Tibial nerve (tissue), 4 donors: ENCODE measurements at regions not wholly inside any gene's neighbourhood (a gene's known extent, or its start where the extent isn't known, plus 50 kb on each side); places are given as distances from the start of the nearest gene placed in this dataset.

Source experiments
- DNase-seq, 2 donors: peaks; one replicate each; pipeline ENCODE4 v3.0.0-alpha.2; 2019; ENCODE audit warnings: low spot score in 2 of 2
- H3K27ac ChIP-seq, 4 donors: fragments of 200-600 bp; sonication (generic) in 3 of 4; one replicate each; pipeline ENCODE4 v1.5.1; 2017 to 2019; ENCODE audit warnings: mild to moderate bottlenecking in 1 of 4
- H3K27me3 ChIP-seq, 2 donors: fragments of 200-600 bp; sonication (generic) in 1 of 2; one replicate each; pipeline versions ENCODE4 v1.5.1 to v1.6.0; 2017 to 2019
- H3K36me3 ChIP-seq, 3 donors: fragments of 200-600 bp; sonication (generic); one replicate each; pipeline ENCODE4 v1.5.1; 2018 to 2019
- H3K4me1 ChIP-seq, 4 donors: fragments of 200-600 bp; sonication (generic) in 3 of 4; one replicate each; pipeline ENCODE4 v1.5.1; 2017 to 2019
- H3K4me3 ChIP-seq, 4 donors: fragments of 200-600 bp; sonication (generic) in 3 of 4; one replicate each; pipeline ENCODE4 v1.5.1; 2017 to 2019; ENCODE audit warnings: mild to moderate bottlenecking in 1 of 4, moderate library complexity in 1 of 4
- H3K9me3 ChIP-seq, 4 donors: fragments of 200-600 bp; sonication (generic) in 3 of 4; one replicate each; pipeline ENCODE4 v1.5.1; 2017 to 2019
- CTCF ChIP-seq, 5 experiments: fragments of 200-600 bp in 3 of 5; fragments of 450-650 bp in 2 of 5; sonication (generic) in 3 of 5; IDR thresholded peaks; one replicate each; pipeline ENCODE4 v1.5.1; 2016 to 2019; ENCODE audit warnings: antibody characterized with exemption in 5 of 5, mild to moderate bottlenecking in 3 of 5, moderate library complexity in 2 of 5
- EP300 ChIP-seq, 2 donors: sonication (generic); formaldehyde crosslinking; IDR thresholded peaks; one replicate each; pipeline ENCODE4 v1.6.1; 2017; ENCODE audit warnings: antibody characterized with exemption in 2 of 2, mild to moderate bottlenecking in 1 of 2
- POLR2A ChIP-seq, 2 donors: fragments of 450-650 bp; IDR thresholded peaks; one replicate each; pipeline ENCODE4 v1.6.1; 2017; ENCODE audit warnings: antibody characterized with exemption in 2 of 2, mild to moderate bottlenecking in 2 of 2, moderate library complexity in 2 of 2
- WGBS, 2 donors: methylation state at CpG; one replicate each; pipeline ENCODE4 v1.1.5; 2018; 5-methylcytosine and 5-hydroxymethylcytosine counted together

GRCh38 chr9:86721226-86721781 is 226.0 kb downstream of the GAS1 start:
- Histone ChIP-seq H3K9me3 (no peaks in the 10 kb centered on the region), H3K4me1 (peaks cover 0 to 26% (median 6%) of the 10 kb centered on the region in 4 donors), H3K36me3 (no peaks in the 10 kb centered on the region), H3K4me3 (no peak overlapping the region), H3K27ac (peak overlapping the region in 3 of 4 donors; percentile 14 to 74 (median 70)), H3K27me3 (no peaks in the 10 kb centered on the region)
- WGBS, 2 donors, result 25 to 43% methylated on average over 5 of the region's 5 CpGs
- no peak for DNase-seq
- no peak for TF ChIP-seq CTCF (IDR thresholded peaks at IDR 0.05)
- peak in 1 of 2 donors; percentile 82 for TF ChIP-seq EP300 (IDR thresholded peaks at IDR 0.05)

DNA sequence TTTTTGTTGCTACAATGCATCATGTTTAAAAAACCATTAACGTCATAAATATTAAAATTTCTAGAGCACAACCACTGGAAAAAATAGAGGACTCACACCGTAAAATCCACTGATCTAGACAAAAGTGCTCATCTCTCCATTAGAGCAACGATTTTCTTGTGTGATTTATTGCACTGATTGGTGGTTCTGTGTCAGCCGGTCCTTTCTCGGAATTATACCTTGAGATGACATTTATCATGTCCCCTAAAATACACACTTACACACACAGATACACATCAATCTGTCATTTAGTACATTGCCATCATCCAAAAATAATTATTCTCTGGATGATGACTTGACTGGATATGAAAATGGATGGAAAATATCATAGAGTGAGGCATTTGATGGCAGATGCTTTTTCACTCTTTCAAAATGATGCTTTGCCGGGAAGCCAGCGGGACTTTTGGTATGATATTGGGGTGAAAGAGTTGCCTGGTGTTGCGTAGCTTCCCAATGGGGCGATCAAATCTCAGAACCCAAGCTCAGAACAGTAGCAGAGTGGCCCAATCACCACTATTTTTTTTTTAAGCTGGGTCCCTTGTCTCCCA is 226.6 kb downstream of the GAS1 start:
- no peaks in the 10 kb centered on the region for H3K36me3 ChIP-seq
- H3K4me1 ChIP-seq, result peaks cover 0 to 26% (median 6%) of the 10 kb centered on the region in 4 donors
- peak overlapping the region in 1 of 4 donors; percentile 74 for H3K27ac ChIP-seq
- DNase-seq, result no peak
- WGBS, 2 donors, result 93 to 95% methylated on average over 9 of the region's 9 CpGs
- H3K9me3 ChIP-seq, result no peaks in the 10 kb centered on the region
- H3K27me3 ChIP-seq, result no peaks in the 10 kb centered on the region
- H3K4me3 ChIP-seq, result no peak overlapping the region
- TF ChIP-seq CTCF (IDR thresholded peaks at IDR 0.05) (no peak), POLR2A (IDR thresholded peaks at IDR 0.05) (no peak)

- Histone ChIP-seq H3K27me3 (no peaks in the 10 kb centered on the region), H3K4me3 (no peak overlapping the region), H3K27ac (no peak overlapping the region), H3K9me3 (no peaks in the 10 kb centered on the region), H3K36me3 (no peaks in the 10 kb centered on the region), H3K4me1 (peaks cover 0 to 26% (median 6%) of the 10 kb centered on the region in 4 donors)
- DNase-seq, result no peak
- TF ChIP-seq CTCF (IDR thresholded peaks at IDR 0.05), result no peak
- TF ChIP-seq POLR2A (IDR thresholded peaks at IDR 0.05), result no peak
- no peak for TF ChIP-seq EP300 (IDR thresholded peaks at IDR 0.05)
- 67 to 69% methylated on average over 11 of the region's 11 CpGs for whole genome bisulfite sequencing, 2 donors
These were observed 228.8 kb downstream of the GAS1 start for GRCh38 chr9:86718388-86719049.

DNA sequence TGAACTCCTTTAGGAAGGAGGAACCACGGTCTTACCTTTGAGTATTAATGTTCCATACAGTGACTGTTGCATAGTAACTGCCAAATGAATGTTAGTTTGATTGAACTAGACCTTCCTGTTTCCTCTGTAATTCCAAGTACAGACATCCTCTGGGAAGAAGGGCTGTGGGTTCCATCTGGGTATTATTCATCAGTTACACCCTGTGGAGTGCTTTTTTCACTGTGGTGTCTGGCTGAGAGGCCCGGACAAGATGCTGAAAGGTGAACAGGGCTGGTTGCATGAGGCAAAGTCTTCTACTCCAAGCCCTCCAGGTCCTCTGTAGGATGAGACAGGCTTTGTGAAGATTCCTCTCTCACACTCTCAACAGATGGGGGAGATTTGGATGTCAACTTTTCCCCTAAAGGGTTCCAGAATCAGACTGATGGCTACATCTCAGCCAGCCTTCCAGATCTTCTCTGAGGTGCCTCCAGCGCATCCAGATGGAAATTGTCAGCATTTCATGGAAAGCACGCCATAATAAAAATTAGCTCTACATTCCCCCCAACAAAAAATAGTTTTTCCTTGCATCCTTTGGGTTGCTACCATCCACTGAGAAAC is 230.9 kb downstream of the GAS1 start:
- peaks cover 0 to 5% (median 0%) of the 10 kb centered on the region in 4 donors for H3K4me1 ChIP-seq
- no peaks in the 10 kb centered on the region for H3K36me3 ChIP-seq
- no peak overlapping the region for H3K4me3 ChIP-seq
- 85 to 88% methylated on average over 4 of the region's 4 CpGs for WGBS, 2 donors
- TF ChIP-seq CTCF (IDR thresholded peaks at IDR 0.05) (no peak), EP300 (IDR thresholded peaks at IDR 0.05) (no peak), POLR2A (IDR thresholded peaks at IDR 0.05) (no peak)
- no peak for DNase-seq
- no peaks in the 10 kb centered on the region for H3K27me3 ChIP-seq
- no peak overlapping the region for H3K27ac ChIP-seq
- H3K9me3 ChIP-seq, result no peaks in the 10 kb centered on the region

DNA sequence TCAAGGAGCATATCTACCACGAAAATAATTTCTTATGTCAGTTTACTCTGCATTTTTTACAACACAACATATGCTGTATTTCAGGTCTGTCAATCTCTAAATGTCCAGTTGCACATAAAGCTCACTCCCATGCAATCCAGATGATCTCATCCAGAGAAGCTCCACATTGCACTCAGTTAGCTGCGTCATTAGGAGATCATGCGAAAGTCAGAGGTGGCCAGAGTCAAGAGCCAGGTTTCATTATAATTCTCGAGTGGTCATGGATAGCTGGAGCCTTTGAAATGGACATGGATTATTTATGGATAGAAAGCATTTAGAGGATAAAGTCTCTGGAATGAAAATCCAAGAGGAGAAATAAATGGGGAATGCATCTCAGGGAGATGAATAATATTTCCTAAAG is 232.3 kb downstream of the GAS1 start:
- Histone ChIP-seq H3K36me3 (no peaks in the 10 kb centered on the region), H3K27ac (peak overlapping the region in 1 of 4 donors; percentile 60), H3K4me3 (no peak overlapping the region), H3K27me3 (no peaks in the 10 kb centered on the region), H3K9me3 (no peaks in the 10 kb centered on the region), H3K4me1 (no peaks in the 10 kb centered on the region)
- DNase-seq, result no peak
- no peak for TF ChIP-seq CTCF (IDR thresholded peaks at IDR 0.05)
- TF ChIP-seq EP300 (IDR thresholded peaks at IDR 0.05), result peak in 1 of 2 donors; percentile 38
- WGBS, 2 donors, result 70 to 71% methylated on average over 4 of the region's 4 CpGs
